ENCODE measurements at regions not wholly inside any gene's neighbourhood (a gene's known extent, or its start where the extent isn't known, plus 50 kb on each side); places are given as distances from the start of the nearest gene placed in this dataset.
"Not testable (repeated sequence)": the region's sequence is repeated elsewhere in the genome, so short reads cannot be mapped to it uniquely, and the experiment has no call there.

DNA sequence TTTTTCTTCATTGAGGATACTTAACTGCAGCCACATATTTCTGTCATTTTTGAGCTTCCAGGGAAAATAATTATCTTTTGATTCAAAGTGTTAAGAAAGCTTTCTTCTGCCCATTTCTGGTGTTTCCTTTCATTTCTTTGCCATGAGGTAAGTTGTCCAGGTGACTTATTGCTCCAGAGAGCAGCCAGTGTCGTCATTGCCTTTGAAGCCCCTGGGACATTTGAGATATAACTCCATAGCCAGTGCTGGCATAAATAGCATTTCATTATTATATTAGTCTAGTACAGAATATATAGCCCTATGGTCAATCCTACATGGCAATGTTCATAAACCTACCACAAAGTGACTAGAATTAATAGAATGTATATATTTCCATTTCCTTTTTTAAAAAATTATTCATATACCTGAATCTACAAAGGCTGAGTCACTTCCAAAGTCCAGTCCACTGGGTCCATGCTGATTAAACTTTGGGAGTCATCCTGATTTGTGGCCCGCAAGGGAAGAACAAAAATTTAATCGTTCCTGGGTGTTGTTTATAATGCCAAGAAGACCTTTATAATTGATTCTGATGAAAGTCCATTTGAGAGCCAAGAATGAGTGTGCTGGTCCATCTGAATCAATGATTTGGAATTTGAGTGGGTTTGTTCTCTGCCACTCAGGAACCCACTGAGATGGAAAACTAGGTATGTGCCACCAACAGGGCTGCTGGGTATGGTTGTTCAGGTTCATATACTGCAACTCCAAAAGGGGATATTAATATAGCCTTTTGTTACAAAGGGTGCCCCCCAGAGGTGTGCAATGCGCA lies 221.8 kb upstream of the PLXNA2 start:
- no peak for DNase-seq (ENCODE audit: low spot score)

GRCh38 chr1:208467151-208467780 lies 223.1 kb upstream of the PLXNA2 start:
- DNase-seq (ENCODE audit: low spot score): no peak

GRCh38 chr1:208475449-208475848 lies 231.3 kb upstream of the PLXNA2 start:
- peak; percentile 7 for DNase-seq (ENCODE audit: low spot score)

- DNase-seq (ENCODE audit: low spot score): no peak
These were observed 232.0 kb upstream of the PLXNA2 start for GRCh38 chr1:208475951-208476845.

DNA sequence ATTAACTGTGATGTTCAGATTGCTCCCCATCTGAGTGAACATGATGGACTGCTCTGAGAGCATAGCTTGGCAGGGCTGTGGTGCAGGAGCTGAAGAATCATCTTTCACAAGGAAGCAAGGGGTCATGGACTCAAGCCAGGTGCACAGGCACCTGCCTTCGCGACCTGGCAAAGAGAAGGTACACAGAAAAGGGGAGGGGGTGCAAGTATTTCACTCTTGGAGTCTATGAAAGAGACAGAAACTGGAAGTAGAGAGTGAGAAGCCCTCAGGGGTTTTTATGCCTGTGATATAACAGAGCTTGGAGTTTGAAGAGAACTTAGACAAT lies 232.6 kb upstream of the PLXNA2 start:
- DNase-seq (ENCODE audit: low spot score): no peak

GRCh38 chr1:208479435-208479834 lies 235.3 kb upstream of the PLXNA2 start:
- DNase-seq (ENCODE audit: low spot score): no peak

DNA sequence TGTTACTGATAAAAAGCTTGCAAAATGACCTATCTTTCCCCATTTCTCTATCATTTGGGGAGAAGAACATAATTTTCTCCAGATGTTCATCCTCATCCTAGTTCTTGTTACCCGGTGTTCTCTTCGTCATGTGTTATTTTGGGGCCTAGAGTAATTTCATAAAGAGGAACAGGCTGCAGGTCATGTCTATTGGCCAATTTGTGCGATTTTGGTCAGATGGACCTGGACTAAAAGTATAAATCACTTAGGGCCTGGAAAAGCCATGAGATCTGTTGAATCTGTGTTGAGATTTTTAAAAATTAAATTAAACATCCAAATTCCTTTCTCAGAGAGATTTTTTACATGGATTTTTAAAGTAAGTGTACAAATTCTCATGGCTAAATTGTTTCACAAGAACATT lies 241.3 kb upstream of the PLXNA2 start:
- no peak for DNase-seq (ENCODE audit: low spot score)

GRCh38 chr1:208486677-208487076 lies 242.5 kb upstream of the PLXNA2 start:
- DNase-seq (ENCODE audit: low spot score): no peak

GRCh38 chr1:208488432-208488831 lies 244.2 kb upstream of the PLXNA2 start:
- not testable (repeated sequence) for DNase-seq (ENCODE audit: low spot score)

DNA sequence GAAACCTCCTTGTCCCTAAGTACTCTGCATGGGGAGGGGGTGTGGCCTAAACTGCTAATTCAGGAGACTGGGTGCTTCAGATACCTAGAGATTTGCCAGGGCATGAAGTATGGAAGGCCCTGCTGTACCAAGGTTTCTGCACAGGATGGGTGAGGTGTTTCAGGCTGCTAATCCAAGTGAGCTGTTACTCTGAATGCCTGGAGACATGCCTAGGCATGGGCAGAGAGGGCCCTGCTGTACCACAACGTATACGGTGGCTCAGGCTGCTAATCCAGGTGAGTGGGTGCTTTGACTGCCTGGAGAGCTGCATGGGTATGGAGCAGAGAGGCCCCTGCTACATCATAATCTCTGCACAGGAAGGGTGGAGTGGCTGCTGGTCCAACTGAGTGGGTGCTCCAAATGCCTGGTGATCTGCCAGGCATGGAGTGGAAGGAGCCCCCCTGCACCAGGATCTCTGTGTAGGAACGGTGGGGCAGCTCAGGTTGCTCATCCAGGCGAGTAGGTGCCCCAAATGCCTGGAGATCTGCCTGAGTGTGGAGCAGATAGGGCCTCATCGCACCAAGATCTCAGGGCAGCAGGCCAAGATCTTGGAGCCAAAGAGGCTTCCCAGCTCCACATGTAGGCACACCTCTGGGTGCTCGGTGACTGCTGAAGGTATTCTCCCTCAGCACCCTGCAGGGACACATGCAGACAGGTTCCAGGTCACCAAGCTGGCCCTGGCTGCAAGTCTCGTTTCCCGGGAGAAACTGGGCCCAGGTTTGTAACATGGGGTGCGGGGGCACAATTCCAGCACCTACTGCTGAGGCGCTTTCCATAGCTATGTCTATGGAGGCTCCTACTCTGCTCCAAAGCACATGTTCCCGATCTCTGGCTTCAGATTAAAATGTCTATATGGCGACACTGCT lies 252.5 kb upstream of the PLXNA2 start:
- no peak for DNase-seq (ENCODE audit: low spot score)

- no peak for DNase-seq (ENCODE audit: low spot score)
These were observed 253.8 kb upstream of the PLXNA2 start for GRCh38 chr1:208497866-208498541.

DNA sequence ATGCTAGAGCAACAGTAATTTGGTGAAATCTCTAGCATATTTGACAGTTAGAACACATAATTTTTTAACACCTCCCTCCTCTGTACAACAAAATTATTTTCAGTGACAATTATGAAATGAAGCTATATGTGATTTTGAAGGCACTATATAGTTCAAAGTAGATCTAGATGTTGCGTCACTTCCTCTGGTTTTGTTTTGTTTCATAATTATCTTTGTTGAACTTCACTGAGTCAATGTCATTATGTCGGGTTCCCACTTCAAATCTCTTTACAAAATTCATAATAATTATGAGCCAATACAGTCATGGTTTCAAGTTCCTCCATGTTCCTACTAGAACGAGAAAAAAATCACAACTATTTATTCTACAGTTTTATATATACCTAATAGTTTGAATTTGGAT lies 254.8 kb upstream of the PLXNA2 start:
- DNase-seq (ENCODE audit: low spot score): no peak

DNA sequence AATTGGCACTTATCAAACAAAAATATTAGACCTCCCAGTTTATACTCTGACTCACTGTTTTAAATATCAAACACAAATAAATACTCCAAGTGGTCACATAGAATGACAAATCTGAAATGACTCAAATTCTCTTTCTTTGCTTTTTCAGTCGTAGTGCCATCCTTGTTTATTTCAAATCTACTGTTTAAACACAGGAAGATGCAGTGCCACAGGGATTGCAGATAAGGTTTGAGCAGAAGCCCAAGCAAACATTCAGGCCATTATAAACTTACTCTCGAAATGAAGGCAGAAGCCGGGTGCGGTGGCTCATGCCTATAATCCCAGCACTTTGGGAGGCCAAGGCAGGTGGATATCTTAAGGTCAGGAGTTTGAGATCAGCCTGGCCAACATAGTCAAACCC lies 255.4 kb upstream of the PLXNA2 start:
- no peak for DNase-seq (ENCODE audit: low spot score)

DNA sequence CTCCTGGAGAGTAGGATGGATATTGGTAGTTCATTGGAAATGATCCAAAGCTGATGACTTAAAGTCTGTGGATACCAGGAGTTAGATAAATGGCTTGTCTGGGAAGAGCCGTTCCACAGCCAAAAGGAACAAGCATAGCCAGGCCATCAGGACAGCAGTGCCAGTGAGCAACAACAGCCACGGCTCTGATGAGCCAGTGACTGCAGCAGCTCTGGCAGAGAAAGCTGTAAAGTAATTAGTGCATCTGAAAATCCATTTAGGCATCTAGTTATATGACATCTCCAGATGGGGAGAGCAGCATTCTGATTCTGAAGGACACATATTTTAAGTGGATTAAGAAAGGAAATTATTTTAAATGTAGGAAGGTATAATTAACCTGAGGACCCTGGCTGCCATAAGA lies 256.2 kb upstream of the PLXNA2 start:
- no peak for DNase-seq (ENCODE audit: low spot score)

GRCh38 chr1:208501542-208501941 lies 257.4 kb upstream of the PLXNA2 start:
- no peak for DNase-seq (ENCODE audit: low spot score)

DNA sequence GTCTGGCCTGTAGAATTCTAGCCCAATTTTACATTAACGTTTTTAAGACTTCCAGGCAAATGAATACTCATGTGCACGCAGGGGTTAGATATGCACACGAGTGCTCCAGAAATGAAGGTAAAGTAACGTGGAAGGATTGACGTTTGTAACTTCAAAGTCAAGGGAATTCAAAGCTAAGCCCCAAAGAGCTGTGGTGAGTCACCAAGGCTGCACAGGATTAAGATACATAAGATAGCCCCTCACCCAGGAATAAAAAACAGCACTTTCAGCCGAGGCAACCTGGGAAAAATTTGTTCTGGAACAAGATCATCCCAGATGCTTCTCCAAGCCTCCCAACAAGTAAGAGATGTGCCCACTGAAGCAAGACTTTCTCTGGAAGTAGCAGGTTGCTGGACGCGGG lies 259.6 kb upstream of the PLXNA2 start:
- no peak for DNase-seq (ENCODE audit: low spot score)

- no peak for DNase-seq (ENCODE audit: low spot score)
These were observed 262.6 kb upstream of the PLXNA2 start for GRCh38 chr1:208506812-208507211.

- DNase-seq (ENCODE audit: low spot score): no peak
These were observed 264.9 kb upstream of the PLXNA2 start for GRCh38 chr1:208509072-208509471.

DNA sequence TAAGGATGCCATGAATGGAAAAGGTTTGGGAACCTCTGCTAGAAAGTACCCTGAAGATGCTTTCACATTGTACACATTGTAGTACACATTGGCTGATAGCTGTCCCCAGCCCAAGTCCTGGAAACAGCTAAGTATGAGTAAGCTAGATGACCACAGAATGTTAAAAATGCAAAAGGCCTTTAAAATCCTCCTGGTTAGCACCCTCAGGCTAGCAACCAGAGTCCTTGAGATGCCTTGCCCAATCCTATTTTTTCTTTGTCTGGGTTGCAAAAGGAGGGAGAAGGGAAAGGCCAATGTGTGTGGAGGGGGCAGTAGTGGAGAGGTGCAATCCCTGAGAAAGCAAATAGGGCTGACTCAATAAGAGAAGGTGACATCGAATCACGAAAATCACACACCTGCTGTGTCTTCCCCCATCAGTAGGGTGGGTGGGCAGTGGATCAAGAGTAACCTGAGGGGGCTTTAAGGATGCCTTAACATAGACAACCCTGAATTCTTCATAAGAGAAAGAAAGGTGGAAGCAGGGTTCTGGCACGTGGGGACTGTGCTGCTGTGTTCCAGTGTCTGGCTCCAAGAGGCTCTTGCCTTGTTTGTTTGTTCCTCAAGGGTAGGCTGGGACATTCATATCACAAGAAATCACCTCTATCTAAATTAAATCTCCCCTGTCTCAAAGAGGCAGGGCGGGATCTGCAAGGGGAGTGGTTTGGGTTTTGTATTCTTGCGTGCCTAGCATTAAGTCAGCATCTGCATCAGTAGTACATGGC lies 266.2 kb upstream of the PLXNA2 start:
- no peak for DNase-seq (ENCODE audit: low spot score)

DNA sequence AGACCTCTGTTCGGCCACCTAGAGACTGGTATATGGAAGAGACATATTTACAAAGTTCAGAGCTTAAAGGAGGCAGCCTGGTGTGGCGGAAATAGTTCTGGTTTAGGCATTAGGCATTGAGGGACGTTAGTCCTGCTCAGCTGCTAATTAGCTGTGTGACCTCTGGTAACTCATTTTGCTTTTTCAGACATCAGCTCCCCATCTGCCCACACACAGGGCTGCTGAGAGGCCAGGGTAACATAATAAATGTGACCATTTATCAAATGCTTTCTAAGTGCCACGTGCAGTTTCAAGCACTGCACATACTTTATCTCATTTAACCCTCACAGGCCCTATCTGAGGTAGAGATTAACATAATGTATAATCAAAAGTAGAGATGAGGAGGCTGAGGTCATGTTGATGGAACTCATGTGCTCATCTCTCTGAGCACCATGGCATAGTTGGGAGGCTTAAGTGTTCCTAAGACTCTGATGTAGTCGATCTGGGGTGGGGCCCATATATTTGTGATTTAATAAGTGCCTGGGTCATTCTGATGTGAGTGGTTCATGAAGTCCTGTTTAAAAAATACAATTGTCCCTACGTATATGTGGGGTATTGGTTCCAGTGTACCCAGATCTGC lies 267.2 kb upstream of the PLXNA2 start:
- no peak for DNase-seq (ENCODE audit: low spot score)
